Left forelimb (tissue), 1 donor: ENCODE measurements at regions not wholly inside any gene's neighbourhood (a gene's known extent, or its start where the extent isn't known, plus 50 kb on each side); places are given as distances from the start of the nearest gene placed in this dataset.
"Not testable (repeated sequence)": the region's sequence is repeated elsewhere in the genome, so short reads cannot be mapped to it uniquely, and the experiment has no call there.

ENCODE experiments used
- DNase-seq: peaks from one replicate; pipeline ENCODE4 v3.0.0-alpha.2; 2018; ENCODE audit warnings: low spot score

- DNase-seq, result no peak
These were observed 111.2 kb downstream of the CAPZA3 start for GRCh38 chr12:18849080-18849479.

- DNase-seq, result no peak
These were observed 111.8 kb downstream of the CAPZA3 start for GRCh38 chr12:18849761-18850160.

GRCh38 chr12:18850752-18851151 lies 112.8 kb downstream of the CAPZA3 start:
- DNase-seq, result no peak

DNA sequence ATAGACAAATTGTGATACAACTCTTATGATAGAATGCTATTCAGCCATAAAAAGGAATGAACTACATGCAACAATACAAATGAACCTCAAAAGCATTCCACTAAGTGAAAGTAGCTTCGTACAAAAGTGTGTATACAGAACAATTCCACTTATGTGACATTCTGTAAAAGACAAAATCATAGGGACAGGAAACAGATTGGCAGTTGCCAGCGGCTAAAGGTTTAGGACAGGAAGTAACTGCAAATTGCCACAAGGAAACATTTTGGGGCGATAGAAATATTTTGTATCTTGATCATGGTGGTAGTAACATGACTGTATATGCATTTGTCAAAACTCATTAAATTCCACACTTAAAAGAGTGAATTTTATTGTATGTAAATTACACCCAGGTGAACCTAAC lies 113.4 kb downstream of the CAPZA3 start:
- DNase-seq, result no peak

DNA sequence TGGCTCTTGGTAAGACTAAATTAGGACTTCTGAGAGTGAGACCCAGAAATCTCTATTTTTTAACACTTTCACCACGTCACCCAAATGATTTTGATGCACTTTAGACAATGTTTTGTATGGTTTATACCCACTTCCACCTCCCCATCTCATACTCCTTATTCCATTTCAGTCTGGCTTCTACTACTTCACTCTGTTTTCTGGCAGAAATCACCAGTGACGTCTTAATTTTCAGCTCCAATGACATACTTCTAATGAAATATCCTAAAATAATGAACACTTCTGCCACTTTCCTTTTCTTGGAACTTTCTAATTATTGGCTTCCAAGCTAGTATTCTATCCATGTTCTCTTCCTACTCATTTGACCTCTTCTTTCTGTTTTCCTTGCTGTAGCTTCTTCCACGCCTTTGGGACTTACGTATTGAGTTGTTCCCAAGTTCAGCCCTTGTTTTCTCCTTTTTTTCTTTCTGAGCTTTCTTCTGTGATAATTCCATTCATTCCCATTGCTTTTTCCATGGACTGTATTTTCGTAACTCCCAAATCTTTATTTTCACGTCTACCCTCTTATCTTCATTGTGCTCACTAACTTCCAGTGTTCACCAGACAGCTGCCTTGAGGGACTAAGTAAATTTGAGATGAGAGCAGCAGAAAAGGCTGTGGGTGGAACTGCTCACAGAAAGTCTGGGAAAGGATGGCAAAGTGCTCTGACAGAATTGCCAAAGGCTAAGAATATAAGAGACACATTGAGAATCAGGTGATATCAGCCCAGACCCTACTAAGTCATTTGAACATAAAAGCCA lies 115.8 kb downstream of the CAPZA3 start:
- no peak for DNase-seq

- DNase-seq, result no peak
These were observed 119.7 kb downstream of the CAPZA3 start for GRCh38 chr12:18857656-18858055.

- no peak for DNase-seq
These were observed 121.5 kb downstream of the CAPZA3 start for GRCh38 chr12:18859400-18859799.

GRCh38 chr12:18861287-18861858 lies 123.5 kb downstream of the CAPZA3 start:
- no peak for DNase-seq

DNA sequence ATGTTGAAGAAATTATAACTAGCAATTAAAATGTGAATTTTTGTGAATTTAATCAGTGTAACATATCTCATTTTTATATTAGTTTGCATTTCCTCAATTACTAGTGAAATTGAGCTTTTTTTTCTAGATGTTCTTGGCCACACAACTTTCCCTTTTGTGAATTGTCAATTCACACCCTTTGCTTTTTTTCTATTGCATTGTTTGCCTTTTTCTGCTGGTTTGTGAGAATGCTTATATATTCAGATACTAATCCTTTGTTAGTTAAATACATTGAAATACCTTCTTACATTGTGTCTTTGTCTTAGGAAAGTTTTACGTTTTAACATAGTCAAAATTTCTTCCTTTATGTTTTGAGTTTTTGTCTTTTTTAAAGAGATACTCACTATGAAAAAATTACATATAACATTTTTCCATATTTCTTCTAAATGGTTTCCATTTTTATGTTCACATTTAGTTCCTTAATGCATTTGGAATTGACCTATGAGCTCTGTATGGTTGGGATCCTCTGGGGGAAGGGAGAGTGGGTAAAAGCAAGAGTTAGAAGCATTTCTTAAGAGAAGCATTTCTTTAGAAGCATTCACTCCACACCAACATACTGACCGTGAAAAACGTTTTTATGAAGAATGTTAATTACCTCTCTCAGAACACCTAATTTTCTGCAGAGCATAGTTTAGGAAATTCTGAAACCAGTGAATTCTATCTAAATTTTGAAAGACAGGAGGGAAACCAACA lies 126.0 kb downstream of the CAPZA3 start:
- no peak for DNase-seq

- DNase-seq, result no peak
These were observed 127.1 kb downstream of the CAPZA3 start for GRCh38 chr12:18864900-18865561.

DNA sequence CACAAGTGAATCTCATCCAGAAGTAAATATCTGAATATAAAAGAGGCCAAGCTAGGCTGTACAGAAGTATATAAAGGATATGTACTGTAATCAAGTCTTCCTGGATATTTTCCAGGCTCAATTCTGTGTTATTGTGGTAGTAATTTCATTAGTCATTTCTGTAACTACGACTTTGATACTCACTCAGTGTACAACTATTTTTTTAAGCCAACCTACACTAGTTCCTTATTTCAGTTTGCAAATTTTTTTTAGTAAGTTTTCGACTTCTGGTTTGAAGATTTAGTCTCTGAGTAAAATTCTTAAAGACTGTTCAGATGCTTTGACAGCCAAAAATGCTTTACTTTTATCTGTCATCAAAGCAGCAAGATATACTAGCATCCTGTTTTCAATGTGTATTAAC lies 130.8 kb downstream of the CAPZA3 start:
- DNase-seq, result no peak

- DNase-seq, result no peak
These were observed 134.9 kb downstream of the CAPZA3 start for GRCh38 chr12:18872770-18873169.

- DNase-seq, result no peak
These were observed 140.8 kb downstream of the CAPZA3 start for GRCh38 chr12:18878676-18879180.

GRCh38 chr12:18882690-18883089 lies 144.8 kb downstream of the CAPZA3 start:
- DNase-seq, result no peak

DNA sequence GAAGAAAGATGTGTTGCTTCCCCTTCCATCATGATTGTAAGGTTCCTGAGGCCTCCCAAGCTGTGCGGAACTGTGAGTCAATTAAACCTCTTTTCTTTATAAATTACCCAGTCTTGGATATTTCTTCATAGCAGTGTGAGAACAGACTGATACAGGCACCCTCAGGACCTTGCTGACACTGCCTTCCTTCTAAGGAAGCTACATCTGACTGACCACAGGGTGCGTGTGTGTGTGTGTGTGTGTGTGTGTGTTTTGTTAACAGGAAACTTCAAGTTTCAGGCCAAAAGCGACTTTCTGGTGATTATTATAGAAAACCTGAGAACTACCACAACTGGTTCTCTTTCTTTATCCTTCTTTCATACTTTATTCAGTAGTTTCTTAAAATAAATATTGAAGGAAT lies 149.0 kb downstream of the CAPZA3 start:
- DNase-seq, result no peak

DNA sequence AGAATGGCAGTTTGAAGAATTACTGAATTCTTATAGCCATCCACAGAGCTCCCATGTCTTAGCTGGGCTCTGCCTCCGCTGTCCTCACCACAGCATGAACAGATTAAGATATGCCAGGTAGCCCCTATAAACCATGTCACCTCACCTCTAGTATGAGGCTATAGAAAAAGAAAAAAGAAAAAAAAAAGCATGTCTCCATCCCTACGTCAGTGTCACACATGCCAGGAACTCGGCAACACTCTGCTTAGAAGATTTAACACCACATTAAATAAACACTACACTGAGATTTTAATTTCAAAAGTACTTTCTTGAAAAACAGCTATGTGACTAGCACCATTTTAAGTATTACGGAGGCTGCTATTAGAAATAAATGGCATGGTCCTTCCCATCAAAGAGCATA lies 149.4 kb downstream of the CAPZA3 start:
- no peak for DNase-seq

- no peak for DNase-seq
These were observed 150.1 kb downstream of the CAPZA3 start for GRCh38 chr12:18888047-18888446.

- DNase-seq, result not testable (repeated sequence)
These were observed 152.7 kb downstream of the CAPZA3 start for GRCh38 chr12:18890621-18891020.

DNA sequence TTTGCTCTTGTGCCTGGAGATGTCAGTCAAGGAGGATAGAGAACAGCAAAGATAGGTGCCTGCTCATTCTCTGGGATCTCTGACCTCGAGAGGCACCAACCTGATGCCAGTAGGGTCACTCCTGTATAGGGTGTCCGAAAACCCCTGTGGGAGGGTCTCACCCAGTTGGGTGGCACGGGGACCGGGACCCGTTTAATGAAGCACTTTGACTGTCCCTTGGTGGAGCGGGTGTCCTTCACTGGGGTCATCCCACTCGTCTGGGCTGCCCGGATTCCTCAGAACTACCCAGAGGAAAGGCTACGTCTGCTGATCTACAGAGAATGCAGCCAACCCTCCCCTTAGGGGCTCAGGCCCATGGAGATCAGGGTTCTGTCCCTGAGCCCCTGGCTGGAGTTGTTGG lies 157.6 kb downstream of the CAPZA3 start:
- DNase-seq, result no peak

DNA sequence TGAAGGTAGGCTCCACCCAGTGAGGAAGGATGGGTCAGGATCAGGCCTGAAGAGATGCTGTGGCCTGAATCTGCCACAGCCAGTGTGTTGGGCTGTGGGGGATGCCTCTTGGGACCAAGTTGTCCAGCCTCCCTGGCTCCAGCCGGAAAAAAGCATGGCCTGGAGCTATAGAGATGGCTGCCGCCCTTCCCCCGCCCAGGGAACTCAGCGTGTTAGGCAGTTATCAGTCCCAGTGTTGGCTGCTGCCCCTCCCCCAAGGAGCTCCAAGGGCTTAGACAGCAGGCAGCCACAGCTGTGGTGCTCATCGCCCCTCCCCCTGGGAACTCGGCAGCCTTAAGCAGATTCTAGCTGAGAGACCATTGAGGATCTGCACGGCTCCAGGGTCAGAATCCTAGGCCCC lies 158.0 kb downstream of the CAPZA3 start:
- no peak for DNase-seq

DNA sequence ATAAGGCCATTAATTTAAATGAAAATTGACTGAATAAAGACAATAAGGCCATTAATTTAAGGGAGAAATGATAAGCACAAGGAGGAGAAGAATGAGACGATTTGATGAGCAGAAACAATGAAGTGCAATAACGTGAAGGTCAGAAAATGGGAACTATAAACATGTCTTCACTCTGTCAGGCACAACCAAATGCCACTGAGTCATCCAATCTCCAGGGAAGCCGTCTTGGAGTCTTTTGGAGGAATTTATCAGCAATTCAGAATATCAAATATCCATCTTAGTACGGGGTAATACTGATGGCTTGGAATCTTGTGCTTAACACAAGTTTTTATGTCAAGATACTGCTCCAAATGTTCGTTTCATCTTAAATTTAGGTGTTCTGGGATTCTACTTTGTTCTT lies 159.9 kb downstream of the CAPZA3 start:
- no peak for DNase-seq

DNA sequence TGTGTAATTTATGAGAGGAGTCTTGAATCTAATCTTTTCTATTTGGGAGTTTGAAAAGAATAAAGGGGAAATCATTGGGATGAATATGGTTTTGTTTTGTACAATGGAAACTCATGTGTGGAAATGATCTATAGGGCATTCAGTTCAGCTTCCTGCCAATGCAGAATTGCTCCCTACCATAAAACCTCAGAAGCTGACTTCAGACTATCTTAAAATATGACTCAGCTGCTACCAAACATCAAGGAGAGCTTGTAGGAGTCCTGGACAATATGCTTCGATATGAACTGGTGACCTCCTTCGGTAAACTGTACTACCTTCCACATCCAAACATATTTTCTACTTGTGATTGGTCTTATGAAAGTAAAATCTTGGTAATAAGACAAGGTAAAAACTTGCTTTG lies 160.6 kb downstream of the CAPZA3 start:
- no peak for DNase-seq
